CD4-positive, alpha-beta T cell treated with Interleukin-15 for 1 hour (primary cell): ENCODE measurements at regions not wholly inside any gene's neighbourhood (a gene's known extent, or its start where the extent isn't known, plus 50 kb on each side); places are given as distances from the start of the nearest gene placed in this dataset.

Source experiments
- DNase-seq: peaks from one replicate; pipeline ENCODE4 v3.0.0-alpha.2; 2020

- no peak for DNase-seq
These were observed 132.9 kb downstream of the TPRA1 start for GRCh38 chr3:127457546-127458145.

GRCh38 chr3:127457094-127457475, 133.4 kb downstream of the TPRA1 start:
- no peak for DNase-seq

DNA sequence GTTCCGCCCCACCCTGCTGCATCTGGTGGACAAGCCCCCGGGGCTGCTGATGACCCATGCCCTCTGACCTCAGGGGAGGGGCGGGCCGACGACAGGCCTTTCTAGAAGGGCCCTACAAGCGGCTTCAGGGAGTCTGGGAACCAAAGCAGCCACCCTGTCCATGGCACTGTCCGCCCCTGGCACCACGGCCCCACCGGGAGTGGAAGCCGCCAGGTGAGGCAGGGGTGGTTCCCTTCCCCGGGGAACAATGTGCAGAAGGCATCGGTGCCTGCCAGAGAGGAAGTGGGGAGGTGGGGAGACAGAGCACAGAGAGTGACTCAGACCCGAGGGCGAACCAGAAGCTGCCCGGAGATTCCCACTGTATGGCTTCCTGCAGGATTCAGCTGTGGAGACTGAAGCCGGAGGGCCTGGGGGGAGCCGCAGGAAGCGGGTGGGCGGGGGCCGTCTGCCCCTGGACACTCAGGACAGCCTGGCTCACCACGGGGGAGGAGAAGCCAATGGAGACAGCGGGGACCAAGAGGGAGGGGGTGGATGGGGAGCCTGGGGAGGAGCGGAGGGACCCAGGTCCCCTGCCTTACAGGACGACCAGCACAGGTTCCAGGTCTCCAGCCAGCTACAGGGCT, 134.0 kb downstream of the TPRA1 start:
- no peak for DNase-seq

GRCh38 chr3:127455541-127456450, 134.7 kb downstream of the TPRA1 start:
- DNase-seq: peak; percentile 36

DNA sequence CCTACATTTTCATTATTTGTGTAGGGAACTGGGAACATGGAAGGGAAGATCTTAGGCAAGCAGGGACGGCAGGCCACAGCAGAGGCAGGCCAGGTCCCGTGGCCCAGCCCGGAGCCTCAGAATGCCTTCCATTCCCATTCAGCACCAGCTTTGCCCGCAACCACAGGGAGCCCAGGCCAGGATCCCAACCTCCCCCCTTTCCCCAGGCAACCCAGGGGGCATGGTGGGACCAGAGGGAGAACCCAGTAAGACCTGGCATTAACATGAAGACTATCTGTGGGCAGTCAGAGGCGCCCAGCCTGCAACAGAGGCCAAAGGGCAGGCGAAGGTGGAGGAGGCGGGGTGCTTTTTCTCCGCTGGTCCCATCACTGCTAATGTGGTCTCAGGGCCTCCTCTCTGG, 135.6 kb downstream of the TPRA1 start:
- no peak for DNase-seq

DNA sequence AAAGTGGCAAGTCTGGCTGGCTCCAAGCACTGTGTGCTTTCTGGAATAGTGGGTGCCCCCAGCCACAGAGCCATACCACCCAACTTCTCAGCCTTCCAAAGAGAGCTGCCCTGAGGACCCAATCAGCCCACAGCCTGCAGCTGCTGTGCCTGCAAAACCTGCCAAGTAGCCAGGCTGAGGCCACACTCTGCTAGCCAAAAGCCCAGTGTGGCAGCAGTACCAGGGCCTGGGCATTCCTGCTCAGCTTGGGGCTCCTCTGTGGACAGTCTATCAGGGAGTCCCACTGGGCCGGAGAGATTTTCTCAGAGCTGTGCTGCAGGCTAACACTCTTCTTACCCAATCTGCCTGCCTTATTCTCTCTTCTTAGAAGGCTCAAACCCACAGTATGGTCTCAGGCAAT, 136.5 kb downstream of the TPRA1 start:
- no peak for DNase-seq

GRCh38 chr3:127452321-127452821, 138.2 kb downstream of the TPRA1 start:
- DNase-seq: no peak

GRCh38 chr3:127451321-127451720, 139.2 kb downstream of the TPRA1 start:
- DNase-seq: no peak

DNA sequence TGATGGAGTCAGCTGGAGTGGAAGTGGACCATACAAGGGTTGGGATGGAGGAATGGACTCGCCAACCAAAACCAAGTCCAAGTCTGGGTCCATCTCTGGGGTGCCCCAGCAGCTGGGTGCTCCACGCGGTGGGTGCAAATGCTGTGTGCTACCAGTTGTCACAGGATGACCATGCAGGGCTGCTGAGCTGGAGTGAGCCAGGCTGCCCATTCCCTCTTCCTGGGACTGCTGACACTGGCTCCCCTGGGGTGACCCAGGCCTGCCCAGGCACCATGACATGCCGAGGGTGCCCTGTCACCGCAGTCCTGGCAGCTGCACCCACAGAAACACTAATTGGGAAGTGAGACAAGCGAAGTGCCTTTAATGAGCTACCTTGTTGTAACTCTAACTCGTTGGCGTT, 140.2 kb downstream of the TPRA1 start:
- no peak for DNase-seq

DNA sequence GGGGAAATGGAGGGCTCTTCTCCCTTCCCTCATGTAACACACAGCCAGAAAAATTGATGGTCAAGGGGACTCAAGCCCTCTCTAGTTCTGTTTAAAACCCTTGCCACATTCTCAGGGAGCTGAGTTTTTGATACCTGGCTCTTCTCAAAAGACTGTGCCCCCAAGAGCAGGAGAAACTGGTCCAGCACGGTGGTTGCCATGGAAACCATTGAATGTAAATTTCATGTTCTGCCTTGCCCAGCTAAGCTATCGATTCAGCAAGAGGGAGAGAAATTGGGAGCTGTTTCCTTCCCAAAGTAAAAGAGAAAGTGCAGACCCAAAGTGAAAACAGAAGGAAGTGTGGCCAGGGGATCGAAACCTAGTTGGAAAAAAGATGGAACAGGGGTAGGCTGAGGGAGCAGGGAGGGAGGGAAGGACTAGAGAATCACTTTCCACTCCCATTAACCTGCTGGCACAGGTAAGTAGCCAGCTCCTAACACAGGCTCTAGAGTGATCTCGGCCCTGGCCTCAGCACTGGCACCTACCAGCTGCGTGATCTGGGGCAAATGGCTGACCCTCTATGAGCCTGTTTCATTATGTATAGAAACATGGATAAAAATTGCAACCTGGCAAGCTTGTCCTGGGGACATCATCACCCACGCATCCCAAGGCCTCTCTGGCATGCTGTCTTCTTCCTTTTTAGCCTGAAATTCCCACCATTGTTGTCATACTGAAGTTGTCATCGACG, 140.9 kb downstream of the TPRA1 start:
- no peak for DNase-seq

- no peak for DNase-seq
These were observed 141.9 kb downstream of the TPRA1 start for GRCh38 chr3:127448671-127449070.

- DNase-seq: no peak
These were observed 142.4 kb downstream of the TPRA1 start for GRCh38 chr3:127448161-127448561.

DNA sequence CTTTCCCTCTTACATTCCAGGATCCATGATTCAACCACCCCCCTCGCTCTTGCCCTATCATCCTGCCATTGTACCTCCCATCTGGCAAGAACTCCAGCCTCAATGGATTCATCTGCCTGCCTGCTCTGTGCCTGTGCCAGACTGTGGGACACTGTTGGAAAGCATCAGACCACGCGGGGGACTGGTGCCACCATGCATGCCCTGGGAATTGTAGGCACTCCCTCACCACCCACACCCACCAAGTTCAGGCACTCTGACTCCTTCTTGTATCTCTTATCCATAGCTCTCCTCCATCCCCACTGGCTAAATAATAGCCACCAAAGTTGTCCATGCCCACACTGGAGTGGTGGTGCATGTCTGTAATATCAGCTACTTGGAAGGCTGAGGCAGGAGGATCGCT, 143.8 kb downstream of the TPRA1 start:
- no peak for DNase-seq

- DNase-seq: no peak
These were observed 144.8 kb downstream of the TPRA1 start for GRCh38 chr3:127445581-127446343.

GRCh38 chr3:127444761-127445160, 145.8 kb downstream of the TPRA1 start:
- DNase-seq: no peak

DNA sequence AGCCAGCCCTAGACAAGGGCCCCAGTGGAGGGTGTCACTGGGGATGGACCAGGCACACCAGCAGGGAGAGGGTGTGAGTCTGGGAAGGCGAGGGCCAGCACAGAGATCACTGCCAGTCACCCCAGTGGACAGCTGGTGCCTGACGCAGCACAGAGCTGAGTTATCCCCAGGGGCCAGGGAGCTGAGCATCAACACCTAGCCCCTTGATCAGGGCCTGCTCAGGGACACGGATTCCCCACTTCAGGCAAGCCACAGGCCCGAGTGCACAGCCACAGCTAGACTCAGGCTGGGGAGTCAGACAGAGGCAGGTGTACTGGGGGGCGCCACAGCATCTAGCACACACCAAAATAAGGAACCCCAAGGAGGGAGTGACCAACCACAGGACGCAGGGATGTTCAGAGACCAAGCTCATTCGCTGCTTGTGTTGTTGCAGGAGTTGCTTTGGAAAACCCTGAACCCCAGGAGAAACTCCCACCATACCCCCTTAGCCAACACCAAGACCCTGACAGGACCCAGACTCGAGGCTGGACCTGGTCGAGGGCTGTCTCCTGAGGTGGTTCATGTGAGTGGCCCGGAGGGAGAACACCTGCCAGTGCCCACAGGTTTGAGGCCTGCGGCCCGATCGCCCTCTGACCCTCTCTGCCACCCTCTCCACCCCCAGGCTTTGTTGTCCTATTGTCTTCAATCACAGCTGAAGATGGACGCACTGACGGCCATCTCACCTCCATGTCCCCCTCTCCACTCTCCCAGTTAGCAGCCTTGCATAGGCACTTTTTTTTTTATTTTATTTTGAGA, 146.8 kb downstream of the TPRA1 start:
- DNase-seq: no peak

DNA sequence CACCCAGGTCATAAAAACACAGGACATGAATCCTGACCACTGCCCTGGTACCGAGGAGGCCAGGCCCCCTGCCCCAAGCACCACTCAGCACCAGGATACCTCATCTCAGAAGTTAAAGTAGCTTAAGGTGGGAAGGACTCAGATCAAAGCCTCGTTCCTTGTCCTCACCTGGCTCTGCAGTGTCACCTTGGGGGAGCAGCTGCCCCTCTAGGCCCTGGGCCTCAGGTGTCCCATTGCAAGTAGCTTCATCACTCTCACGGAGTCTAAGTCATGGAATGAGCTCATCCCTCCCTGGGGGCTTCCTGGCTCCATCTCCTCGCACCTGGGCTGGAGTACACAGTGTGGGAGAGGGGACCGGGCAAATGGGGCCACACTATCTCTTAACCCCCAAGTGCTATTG, 148.0 kb downstream of the TPRA1 start:
- no peak for DNase-seq

DNA sequence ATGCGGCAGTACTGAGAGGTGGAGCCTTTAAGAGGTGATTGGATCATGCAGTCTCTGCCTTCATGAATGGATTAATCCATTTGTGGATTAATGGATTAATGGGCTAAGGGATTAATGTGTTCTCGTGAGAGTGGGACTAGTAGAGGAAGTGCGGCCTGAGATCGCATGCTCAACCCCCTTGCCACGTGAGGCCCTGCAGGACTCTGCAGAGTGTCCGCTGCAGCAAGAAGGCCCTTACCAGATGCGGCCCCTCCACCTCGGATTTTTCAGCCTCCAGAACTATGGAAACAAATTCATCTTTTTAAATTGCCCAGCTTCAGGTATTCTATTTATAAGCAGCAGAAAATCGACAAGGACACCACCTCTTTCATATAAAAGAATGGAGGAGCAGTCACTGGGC, 148.8 kb downstream of the TPRA1 start:
- DNase-seq: no peak

DNA sequence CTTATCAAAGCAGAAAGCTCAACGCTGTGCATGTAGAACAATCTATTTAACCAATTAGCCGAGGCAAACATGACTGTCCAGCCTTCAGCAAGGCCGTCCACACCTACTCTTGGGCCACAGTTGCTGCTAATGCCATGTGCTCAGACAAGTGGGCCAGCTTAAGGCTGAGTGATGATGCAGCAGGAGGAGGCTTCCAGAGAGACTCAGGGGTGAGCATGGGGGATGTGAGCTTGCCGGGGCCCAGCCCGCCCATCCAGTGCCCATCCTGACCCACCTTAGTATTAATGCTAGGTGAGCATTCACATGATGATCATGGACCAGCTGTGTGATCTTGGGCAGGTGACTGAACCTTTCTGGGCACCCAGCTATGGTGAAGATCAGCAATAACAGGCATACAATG, 150.1 kb downstream of the TPRA1 start:
- no peak for DNase-seq

DNA sequence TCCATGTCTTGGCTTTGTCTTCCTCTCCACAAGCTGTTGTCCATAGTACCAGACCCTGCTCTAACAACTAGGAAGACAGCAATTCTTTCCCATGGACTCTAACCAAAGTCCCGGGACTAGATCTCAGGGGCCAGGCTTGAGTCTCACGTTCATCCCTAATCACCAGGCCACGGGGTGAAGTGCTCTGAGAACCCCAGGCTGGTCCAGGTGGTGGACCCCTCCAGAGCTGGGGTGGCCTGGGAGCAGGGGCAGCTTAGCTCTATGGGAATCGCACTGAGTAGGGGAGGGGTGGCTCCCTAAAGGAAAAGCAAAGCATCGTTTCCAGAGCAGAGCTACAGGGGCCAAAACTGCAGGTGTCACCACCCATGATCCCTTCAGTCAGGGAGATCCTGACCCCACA, 150.9 kb downstream of the TPRA1 start:
- DNase-seq: no peak

DNA sequence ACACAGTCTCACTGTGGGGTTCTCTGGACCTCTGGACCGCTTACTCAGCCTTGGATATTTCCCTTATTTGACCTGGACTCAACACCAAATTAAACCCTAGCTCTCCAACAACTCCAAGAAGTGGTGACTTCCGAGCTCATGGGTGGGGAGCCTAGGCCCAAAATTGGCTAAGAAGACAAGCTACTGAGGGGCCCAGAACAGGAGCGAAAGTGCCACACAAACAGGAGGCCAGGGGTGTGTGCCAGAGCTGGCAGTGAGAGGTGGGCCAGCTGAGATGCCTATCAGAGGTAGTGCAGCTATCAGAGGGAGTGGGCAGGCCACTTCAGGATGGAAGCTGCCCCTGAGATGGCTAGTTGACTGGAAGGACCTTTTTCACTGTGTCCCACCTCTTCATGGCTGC, 151.1 kb upstream of the PRR20G start:
- DNase-seq: no peak

DNA sequence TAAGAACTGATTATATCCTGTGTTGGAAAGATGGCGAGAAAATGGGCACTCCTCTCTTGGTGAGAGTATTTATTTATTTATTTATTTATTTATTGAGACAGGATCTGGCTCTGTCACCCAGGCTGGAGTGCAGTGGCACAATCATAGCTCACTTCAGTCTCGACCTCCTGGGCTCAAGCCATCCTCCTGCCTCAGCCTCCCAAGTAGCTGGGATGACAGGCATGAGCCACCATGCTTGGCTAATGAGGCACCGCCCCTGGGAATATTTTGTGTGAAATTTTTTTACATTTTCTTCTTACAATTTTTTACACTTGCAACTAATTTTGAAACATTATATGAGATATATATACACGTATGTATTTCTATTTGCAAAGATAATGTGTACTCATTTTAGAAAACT, 150.5 kb upstream of the PRR20G start:
- no peak for DNase-seq
